ENCODE measurements at regions not wholly inside any gene's neighbourhood (a gene's known extent, or its start where the extent isn't known, plus 50 kb on each side); places are given as distances from the start of the nearest gene placed in this dataset.

DNA sequence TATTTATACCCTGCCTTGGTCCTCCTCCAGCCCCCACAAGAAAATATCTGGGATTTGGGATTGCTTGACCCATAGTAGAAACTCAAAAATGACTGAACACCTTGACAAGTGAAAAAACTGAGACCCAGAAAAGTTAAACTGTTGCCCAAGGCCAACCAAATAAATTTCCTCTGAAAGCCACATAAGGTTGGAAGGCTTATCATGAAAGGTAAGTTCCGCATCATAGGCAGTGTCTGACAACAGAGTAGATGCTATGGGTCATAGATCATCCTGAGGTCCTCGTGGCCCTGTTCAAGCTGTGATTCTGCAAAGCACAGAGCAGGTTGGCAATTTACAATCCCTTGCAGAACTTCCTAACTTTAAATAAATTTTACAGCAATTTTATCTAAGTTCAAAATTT lies 140.8 kb upstream of the TSC22D2 start:
- no peak for DNase-seq (ENCODE audit: low spot score)

DNA sequence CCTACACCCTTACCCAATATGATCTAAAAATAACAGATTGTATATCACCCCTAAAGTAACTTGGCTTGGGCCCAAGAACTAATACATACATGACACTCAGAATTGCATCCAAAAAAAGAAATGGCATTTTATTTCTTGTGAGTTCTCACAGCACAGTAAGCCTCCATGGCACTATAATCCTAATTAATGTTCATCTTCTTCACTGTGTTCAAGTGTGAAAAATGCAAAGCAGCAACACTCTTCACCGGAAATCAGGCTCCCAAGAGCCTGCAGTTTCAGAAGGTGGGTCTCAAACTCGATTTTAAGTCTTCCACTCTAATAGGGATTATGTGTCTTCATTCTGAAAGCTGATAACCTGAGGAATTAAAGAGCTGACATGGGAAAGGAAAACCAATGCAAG lies 142.8 kb upstream of the TSC22D2 start:
- no peak for DNase-seq (ENCODE audit: low spot score)

DNA sequence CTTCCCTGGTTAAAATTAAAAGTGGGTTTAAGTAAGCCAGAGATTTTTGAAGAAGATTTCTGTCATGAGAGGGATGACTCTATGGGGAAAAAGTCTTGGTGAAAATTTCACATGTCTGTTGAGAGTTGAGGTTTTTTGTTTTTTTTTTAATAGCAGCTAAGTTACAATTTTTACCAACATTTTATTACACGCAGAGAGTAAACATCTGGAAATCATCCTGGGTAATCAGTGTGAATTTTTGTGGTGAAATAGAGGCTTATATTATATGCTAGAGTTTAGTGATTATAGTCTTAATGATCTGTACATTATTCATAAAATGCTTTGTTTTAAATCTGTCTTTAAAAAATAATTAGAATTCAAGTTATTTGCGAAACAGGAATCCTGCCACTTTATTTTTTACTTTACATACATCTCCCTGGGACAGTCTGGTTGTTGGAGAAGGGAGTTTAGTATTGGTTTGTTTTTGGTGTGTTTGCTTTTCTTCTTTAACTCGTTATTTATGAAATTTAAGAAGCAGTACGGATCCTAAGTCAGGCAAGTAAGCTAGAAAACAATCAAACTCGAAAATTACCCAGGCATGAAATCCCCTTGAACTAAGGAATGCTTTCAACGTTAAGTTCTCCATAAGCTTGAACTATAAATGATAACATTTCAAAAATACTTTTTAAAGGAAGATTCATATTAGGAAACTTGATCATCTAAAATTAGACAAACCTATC lies 143.4 kb upstream of the TSC22D2 start:
- DNase-seq (ENCODE audit: low spot score) = no peak

DNA sequence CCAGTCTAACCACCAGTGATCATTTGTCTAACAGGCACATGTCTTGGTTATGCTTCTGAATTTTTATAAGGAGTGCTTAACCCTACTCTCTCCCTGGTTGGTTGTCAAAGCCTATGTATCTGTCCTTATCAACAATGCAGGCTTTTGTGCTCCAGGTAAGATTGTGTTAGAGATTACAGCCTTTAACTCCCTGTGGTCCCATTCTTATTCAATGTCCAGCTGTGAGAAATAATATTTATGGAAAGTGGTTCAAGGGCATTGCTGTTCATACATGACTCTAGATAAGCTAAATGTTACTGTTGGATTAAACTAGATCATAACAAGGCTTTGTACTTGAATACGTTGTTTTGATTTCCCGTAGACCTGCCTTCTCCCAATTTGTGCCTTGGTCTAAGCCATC lies 146.1 kb upstream of the TSC22D2 start:
- DNase-seq (ENCODE audit: low spot score) = no peak

DNA sequence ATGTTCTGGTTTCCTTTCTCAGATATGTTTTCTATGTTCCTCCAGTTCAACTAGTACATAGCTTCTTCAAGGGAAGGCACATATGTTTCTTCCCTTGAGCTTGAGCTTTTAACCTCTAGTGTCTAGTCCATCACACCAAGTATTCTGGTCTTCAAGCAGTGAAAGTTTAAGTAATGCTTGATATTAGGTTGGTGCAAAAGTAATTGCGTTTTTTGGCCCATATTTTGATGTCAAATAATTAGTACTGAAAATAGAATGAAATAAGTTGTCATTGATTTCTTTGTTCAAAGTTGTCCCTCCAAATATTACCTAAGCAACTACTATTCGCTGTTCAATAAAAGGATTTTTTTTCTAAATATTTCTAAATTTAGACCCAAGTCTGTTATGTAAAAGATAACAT lies 146.7 kb upstream of the TSC22D2 start:
- no peak for DNase-seq (ENCODE audit: low spot score)

DNA sequence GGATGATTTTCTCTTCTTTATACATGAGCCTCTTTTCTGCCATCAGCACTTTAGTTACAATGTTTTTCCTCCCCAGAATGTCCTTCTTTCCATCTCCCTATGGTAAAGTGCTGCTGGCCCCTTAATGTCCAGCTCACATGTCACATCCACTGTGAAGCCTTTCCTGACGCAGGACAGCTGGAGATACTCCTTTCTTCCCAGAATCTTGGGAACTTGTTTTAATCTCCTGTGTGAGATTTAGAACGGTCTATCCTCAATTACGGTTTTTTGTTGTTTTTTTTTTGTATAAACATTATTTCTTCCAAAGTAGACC lies 147.7 kb upstream of the TSC22D2 start:
- no peak for DNase-seq (ENCODE audit: low spot score)

DNA sequence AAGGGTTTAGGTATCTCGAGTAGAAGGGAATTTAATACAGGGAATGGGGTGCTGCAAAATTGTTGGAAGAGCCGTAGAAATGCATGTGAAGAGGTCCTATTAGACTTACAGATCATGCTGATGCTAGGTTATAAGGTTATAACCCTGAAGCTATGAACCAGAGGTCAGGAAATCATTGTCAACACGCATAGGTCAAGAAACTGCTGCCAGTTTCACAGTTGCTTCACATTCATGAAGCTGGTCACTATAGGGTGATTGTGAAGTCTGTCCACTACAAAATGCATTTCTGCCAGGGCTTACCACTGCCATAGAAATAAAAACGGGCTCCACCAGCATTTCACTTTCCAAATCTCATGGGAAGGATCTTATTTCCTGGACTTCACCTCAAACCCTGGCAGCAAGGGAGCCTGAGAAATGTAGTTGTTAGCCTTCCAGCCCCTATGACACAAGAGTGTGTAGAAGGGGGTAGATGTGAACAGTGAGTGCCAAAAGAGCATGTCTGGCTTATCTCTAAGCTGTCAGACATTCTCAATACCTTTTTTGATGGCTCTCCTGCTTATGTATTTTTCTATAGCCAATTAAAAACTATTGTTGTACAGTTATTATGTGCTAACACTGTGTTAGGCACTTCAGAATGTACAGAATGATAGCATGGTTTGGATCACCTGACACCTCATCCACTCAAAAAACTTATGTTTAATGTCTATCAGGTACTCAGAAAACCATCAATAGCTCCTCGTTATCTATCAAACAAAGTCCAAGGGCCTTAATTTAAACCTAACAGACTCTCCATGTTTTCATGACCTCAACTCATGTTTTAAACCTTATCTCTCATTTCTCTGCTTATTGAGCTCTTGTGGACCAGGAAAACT lies 148.3 kb upstream of the TSC22D2 start:
- no peak for DNase-seq (ENCODE audit: low spot score)

DNA sequence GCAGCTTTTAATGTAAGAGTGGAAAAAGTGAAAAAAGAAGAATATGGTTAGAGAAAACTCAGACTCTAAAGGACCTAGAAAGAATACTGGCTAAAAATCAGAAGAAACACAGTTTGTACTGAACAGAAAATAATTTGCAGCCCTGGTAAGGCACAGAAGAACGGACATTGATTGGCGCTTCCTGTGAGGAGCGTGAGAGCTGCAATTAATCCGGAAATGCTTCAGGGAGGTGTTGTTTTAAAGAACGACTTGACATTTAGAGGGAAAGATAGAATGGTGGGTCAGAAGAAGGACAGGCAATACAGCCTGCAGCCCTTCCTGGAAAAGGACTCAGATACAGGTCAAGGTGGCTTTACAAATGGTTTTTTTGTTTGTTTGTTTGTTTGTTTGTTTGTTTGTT lies 151.3 kb upstream of the TSC22D2 start:
- no peak for DNase-seq (ENCODE audit: low spot score)

DNA sequence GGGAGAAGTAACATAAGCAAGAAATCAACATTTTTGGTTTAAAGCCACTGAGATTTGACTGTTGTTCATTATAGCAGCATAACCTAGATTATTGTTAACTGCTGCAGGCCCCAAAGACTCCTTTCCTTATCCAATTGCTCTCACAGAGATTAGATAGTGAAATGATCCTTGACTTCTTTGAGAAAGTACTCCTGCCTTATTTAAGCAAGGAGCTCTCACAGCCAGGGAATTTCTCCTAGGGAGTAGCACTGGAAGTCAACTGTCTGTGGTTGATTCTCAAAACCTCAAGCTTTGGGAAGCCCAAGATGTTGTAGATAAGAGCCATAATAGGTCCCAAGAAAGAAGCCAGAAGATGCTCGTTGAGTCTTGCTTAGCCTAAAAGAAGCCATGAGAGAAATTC lies 151.8 kb upstream of the TSC22D2 start:
- DNase-seq (ENCODE audit: low spot score) = no peak

DNA sequence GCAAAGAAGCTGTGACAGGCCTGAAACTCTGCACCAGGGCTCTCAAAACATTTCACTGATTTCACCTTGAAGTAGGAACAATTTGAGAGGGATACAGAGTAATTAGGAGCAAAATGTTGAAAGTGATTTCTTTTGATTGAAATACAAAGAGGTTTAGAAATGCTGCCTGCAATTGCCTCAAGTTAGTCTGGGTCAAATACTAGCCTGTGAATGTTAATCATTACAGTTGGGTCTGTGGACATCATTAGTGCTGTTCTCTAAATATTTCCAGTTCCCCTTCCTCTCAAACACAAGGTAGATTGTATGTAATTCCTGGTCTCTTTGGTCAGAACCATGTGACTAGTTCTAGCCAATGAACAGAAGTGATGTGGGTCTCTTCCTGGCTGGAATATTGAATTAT lies 152.3 kb upstream of the TSC22D2 start:
- DNase-seq (ENCODE audit: low spot score) = no peak

DNA sequence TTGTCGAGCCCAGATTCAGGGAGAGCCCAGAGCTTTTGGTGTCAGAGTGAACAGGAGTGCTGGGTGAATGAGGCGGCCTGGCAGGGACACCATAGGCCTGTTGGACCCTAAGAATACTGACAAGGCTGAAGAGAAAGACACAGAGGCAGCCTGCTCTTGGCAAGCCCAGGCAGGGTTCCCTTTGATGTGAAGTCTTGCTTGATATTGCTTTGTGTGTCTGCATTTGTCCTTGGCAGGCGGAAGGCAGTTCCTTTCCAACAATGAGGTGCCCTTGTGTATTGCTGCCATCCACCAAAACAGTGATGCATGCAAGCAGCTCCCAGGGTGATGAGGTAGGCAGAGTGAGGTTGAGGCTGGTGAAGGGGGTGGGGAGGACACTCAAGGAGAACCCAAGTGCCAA lies 152.7 kb upstream of the TSC22D2 start:
- DNase-seq (ENCODE audit: low spot score) = no peak

DNA sequence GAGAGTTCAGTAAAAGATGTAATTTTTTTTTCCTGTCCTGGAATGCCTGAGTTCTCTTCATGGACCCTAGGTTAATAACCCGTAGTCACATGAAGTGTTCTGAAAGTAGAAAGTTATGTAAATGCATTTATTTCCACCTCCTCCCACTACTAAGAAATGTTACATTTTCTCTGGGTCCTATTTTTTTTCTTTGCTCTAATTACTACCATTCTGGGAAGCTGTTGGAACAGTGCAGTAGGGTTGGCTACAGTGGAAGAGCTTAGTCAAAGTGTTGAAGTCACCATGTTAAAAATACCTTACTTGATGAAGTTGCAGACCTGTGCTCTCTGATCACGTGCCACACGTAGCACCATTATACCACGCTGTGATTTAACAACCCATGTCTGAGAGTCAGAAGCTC lies 153.8 kb upstream of the TSC22D2 start:
- DNase-seq (ENCODE audit: low spot score) = no peak

DNA sequence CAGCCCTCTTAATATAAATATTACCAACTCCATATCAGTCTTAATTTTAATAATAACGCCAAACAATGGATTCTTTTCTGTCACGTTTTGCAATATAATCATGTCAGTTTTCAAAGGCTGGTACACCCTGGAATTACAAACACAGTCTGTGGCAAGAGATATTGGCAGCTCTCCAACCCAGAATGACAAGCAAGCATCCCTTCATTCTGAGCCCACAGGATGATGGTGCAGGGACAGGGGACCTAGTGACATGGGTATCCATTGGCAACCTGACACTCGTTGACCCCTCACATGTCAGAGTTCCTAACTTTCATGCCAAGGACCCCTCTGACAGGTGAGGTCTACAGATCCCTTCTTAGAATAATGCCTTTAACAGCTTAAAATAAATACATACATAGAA lies 154.5 kb upstream of the TSC22D2 start:
- peak; percentile 41 for DNase-seq (ENCODE audit: low spot score)

DNA sequence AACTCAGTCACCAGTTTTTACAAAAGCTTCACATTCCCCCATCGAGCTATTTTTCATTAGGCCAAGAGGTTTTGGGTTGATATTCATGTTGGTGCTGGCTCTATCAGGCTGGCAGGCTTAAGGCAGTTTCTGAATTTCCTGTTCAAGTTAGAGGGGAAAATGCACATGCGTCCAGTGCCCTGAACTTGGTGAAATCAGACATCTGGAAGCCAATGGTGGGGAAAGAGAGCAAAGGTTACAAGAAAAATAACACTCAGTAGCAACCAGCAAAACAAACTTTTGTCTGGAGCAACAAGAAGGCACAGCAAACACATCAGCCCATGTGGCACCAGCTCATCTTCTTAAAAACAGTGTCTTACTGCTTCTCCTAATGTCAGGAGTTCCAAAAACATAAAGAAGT lies 155.6 kb upstream of the TSC22D2 start:
- no peak for DNase-seq (ENCODE audit: low spot score)

DNA sequence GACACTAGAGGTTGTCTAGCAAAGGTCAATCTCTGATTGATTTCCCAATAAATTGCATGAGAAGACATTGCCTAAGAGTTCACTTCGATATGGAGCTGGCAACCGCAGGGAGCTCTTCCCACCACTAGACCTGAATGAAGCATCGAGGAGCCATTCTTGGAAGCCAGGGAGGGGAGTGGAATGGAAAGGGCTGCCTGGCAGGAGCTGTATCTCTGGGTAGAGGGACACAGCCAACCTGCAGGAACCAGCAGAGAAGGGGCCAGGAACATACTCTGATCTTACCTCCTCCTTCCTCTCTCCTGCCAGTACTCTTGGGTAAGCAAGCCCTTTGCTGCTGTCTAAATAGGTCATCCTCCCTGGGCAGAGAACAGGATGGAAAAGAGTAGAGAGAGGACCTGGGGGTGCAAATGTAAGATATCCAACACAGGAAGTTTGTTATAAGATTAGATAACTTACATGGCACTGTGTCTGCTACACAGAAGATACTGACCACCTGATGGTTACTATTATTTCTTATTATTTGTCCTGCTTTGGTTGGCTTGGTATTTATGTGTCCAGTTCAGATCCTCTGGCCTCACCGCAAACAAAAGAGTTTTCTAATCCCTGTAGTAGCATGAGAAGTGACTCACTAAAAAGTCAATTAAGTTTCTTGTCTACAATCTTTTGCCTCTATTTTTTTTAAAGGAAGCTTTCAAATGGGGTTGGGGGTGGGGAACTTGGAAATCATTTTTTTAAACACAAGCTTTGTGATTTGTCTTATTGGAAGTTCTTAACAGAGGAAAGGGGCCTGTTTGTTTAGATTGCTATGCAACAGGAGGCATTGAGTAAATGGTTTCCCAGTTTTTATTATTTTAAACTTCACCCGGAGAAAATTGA lies 156.7 kb upstream of the TSC22D2 start:
- DNase-seq (ENCODE audit: low spot score) = no peak

DNA sequence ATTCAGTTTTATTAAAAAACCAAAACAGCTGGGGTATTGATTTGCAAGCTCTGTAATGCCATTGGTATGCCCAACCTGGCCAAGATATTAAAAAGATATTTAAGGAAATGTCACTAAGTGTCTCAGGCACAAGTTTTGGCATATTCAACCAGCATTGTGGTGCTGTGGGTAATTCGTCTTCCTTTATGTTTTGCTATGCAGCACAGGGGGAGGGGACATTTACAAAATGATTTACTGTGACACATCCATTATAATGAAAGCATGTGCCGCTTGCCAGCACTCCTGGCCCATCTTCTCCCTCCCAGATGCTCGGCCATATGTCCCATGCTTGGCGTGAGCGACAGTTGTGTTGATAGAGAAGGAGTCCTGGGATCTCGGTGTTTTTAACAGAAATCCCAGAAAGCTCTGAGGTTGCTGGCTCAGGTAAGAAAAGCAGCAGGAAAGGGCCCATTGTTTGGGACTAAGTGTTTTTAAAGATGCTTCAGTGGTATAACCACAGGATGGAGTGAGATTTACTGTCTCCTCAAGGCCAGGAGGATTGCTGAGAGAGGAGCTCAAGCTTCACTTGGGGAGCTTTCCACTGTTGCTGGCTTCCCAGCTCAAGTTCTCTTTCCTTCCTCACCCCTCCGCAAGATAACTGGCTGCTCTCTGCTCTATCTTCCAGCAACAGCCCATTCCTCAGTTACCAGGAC lies 158.2 kb upstream of the TSC22D2 start:
- no peak for DNase-seq (ENCODE audit: low spot score)

DNA sequence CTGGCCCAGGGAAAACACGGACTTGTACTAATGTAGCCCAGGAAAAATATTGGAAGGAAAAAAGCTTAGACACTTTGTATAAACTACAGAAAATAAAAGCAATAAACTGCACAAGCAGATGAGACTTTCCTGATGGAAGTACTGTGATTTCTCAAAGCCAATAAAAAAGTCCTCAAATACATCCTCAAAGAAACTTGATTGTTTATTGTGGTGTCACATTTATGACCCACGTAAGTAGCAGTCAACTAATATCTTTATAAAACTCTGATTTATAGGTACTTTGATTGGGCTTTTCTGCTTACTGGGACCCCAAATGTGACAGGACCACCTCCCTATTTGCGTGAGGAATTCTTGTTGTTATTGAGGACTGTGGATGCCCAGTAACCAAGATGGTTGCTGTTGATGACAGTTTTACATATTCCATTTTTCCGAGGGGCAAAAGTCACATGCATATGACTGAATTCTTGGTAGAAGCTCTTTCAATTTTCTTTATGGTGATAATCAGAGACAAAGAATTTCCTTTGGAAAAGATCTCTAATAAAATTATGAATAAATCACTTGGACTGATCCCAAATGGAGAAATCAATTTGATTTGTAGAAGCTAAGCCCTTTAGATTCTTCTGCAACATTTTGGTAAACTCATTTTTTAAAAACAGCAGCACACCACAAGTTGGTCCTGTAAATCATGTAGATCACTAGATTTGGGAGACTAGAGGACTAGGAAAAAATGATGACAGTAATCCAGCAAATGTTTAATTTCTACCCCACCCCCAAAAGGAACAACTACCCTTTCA lies 159.0 kb upstream of the TSC22D2 start:
- no peak for DNase-seq (ENCODE audit: low spot score)

DNA sequence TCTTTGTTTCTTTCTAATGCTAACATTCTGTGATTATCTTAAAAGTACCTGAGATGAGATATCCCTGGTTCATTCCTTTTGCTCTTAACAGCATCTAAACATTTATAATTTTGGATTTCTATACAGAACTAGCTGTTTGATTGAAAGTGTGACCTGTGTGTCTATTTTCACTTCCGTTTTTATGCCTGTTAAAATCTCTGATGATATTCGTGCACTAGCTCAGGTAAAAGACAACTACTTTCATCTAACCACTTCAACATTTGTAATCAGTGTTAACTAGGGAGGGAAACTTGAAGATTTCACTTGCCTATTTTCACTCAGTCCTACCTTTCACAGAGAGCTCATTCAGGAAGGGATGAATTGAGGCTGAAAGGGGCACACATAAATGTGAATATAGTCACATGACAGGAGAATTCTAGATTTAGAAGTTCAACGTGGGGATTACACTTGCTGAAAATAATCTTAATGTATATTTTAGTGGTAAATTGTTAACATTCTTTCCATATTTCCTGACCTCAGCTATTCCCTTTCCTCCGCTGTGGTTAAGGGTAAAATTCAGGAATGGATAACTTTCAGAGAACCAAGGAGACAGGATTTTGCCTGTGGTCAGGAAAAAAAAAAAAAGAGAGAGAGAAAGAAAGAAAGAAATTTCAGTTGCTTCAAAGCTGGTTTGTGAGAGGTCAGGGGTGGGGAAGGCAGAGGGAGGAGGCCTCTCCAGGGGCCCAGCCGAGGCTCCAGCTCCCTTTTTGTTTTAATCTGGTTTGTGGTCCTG lies 159.8 kb upstream of the TSC22D2 start:
- peak; percentile 77 for DNase-seq (ENCODE audit: low spot score)

DNA sequence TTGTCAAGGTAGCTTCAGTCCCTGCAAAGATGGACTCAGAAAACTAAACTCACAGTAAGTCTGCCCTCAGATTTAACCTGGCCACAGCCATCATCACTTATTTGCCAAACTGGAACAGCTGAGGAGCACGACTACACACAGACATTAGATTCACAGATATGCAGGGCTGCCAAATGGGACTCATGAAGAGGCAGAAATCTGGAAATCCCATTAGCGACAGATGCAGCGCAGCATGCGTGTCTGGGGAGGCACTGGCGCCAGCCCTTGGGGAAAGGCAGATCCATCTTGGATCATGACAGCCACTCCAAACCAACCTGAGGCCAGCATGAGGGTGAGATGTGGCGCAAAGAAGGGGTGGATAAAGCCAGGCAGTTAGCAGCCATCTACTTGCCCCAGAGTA lies 160.7 kb upstream of the TSC22D2 start:
- no peak for DNase-seq (ENCODE audit: low spot score)

DNA sequence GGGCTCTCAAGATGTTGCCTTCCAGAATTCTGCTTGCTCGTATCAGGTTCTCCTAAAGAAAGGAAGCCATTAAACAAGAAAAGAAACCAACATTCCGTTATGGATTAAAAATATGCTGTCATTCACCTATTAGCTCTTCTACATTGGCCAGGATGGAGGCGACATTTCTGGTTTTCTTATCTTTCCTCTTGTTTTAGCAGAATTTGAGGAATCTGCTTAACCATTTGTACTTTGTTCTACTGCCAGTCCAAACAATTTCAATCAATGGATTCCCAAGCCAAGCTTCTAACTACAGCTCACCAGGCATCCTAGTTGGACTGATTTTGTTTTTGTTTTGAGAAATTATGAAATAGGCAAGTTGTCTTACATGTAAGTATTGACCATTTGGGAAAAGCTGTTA lies 164.6 kb upstream of the TSC22D2 start:
- DNase-seq (ENCODE audit: low spot score) = no peak
